Heart left ventricle (tissue), 13 donors: ENCODE measurements at regions not wholly inside any gene's neighbourhood (a gene's known extent, or its start where the extent isn't known, plus 50 kb on each side); places are given as distances from the start of the nearest gene placed in this dataset.

Experiments
- POLR2A ChIP-seq, 2 donors: fragments of 450-650 bp; IDR thresholded peaks; one replicate each; pipeline ENCODE4 v1.6.1; 2017; ENCODE audit warnings: antibody characterized with exemption in 2 of 2, mild to moderate bottlenecking in 2 of 2, moderate library complexity in 2 of 2
- TF ChIP-seq, protein P1 (sequence below), 12 donors: fragments of 200-600 bp; sonication (generic) in 4 of 12; IDR thresholded peaks; one replicate each; pipeline versions ENCODE4 v1.5.0 to v1.8.0; 2018 to 2022; ENCODE audit warnings: antibody characterized with exemption in 12 of 12, mild to moderate bottlenecking in 5 of 12
- donor health status: ischemic (EF 13 %, LVEDD 7.1; RV severe dilation, severe dysfunction).
- donor health status: DM: no; HTN: yes; CAD: no.
- donor health status: DM: no; HTN: no; CAD: no.
- donor health status: ischemic (EF 25% LVEDD 6.9; RV normal size, moderate dysfunction).
- donor health status: ischemic (EF 25% LVEDD 5.7; RV mildly dilated, moderate dysfunction).
- donor health status: ischemic (EF 35%, LVEDD 5.7; RV mildly dilated, moderate dysfunction).
- donor health status: nonischemic (EF 11% LVEDD 7.7; RV severe dilation, severe dysfunction).
- donor health status: DM: yes; HTN: yes; CAD: no.
- donor health status: PGD.
- donor health status: ischemic (EF 29% LVEDD 5.4; RV normal size, mild dysfunction).
- donor health status: nonischemic (EF 23%, LVEDD 6.1; RV moderate dilation, normal function).

DNA sequence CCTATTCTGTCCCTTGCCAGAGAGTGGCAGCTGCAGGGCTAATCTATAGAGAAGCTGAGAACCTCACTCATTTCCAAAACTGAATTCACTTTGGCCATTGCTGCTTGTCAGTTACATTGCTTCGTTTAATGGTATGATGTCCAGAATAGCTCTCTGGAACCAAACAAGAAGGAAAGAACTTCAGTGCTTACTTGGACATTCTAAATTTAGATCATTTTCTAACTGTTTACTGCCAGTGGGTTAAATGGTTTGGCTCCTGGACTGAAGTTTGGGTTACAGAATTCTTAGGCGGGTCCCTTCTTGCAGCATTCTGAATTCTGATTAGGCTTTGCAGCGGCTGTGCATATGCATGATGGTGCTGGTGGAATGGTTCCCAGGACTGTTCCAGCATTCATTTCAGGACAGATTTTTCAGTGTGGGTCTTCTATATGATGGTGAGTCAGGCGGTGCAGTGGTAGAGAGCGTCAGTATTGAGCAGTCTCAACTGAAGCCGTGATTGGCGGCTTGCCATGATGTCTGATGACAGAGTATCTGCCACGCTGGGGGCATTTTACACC is 148.7 kb downstream of the DYRK2 start:
- TF ChIP-seq POLR2A (IDR thresholded peaks at IDR 0.05) = no peak
- TF ChIP-seq, protein P1, sequence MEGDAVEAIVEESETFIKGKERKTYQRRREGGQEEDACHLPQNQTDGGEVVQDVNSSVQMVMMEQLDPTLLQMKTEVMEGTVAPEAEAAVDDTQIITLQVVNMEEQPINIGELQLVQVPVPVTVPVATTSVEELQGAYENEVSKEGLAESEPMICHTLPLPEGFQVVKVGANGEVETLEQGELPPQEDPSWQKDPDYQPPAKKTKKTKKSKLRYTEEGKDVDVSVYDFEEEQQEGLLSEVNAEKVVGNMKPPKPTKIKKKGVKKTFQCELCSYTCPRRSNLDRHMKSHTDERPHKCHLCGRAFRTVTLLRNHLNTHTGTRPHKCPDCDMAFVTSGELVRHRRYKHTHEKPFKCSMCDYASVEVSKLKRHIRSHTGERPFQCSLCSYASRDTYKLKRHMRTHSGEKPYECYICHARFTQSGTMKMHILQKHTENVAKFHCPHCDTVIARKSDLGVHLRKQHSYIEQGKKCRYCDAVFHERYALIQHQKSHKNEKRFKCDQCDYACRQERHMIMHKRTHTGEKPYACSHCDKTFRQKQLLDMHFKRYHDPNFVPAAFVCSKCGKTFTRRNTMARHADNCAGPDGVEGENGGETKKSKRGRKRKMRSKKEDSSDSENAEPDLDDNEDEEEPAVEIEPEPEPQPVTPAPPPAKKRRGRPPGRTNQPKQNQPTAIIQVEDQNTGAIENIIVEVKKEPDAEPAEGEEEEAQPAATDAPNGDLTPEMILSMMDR (IDR thresholded peaks at IDR 0.05) = no peak
